BJ (cell line): ENCODE measurements at regions not wholly inside any gene's neighbourhood (a gene's known extent, or its start where the extent isn't known, plus 50 kb on each side); places are given as distances from the start of the nearest gene placed in this dataset.

Experiments used
- CTCF ChIA-PET: fragments of 350-600 bp; formaldehyde crosslinking; extraction: SDS; loops from one replicate; lab custom pipeline; 2021; ENCODE audit warnings: antibody characterized with exemption, inconsistent platforms; lab: Yijun Ruan, JAX
- POLR2A ChIA-PET: fragments of 300-600 bp; sonication (Branson Sonifier 250); formaldehyde crosslinking; extraction: SDS; loops from one replicate; lab custom pipeline; 2021; ENCODE audit warnings: antibody characterized with exemption; lab: Charles Lee
- DNase-seq: peaks from one replicate; pipeline ENCODE4 v3.0.0-alpha.2; 2011; ENCODE audit warnings: low read depth
- H3K27me3 ChIP-seq: 2 replicates; pipeline ENCODE4 v1.6.0; 2011; ENCODE audit warnings: low read length; ENCODE audit not compliant: control insufficient read depth, insufficient read depth
- H3K36me3 ChIP-seq: 2 replicates; pipeline ENCODE4 v1.5.1; 2011; ENCODE audit warnings: low read length; ENCODE audit not compliant: control insufficient read depth, insufficient read depth
- H3K4me3 ChIP-seq: 2 replicates; pipeline ENCODE4 v1.5.1; 2011; ENCODE audit warnings: low read depth, mild to moderate bottlenecking, control low read depth, low read length
- CTCF ChIP-seq: IDR thresholded peaks from 2 replicates; pipeline ENCODE4 v1.5.1; 2011; ENCODE audit warnings: low read depth, mild to moderate bottlenecking, control low read depth, inconsistent platforms, low read length, moderate library complexity; ENCODE audit not compliant: insufficient read depth

GRCh38 chrX:128664211-128664610 is 612.0 kb upstream of the ACTRT1 start:
- ChIA-PET CTCF (no interaction called here), POLR2A (no interaction called here)
- H3K36me3 ChIP-seq, result no peaks in the 10 kb centered on the region
- DNase-seq, result no peak
- no peak overlapping the region for H3K4me3 ChIP-seq
- no peaks in the 10 kb centered on the region for H3K27me3 ChIP-seq
- no peak for TF ChIP-seq CTCF

- POLR2A ChIA-PET, result no interaction called here
- no peak for TF ChIP-seq CTCF
- CTCF ChIA-PET, result no interaction called here
- H3K36me3 ChIP-seq, result no peaks in the 10 kb centered on the region
- no peaks in the 10 kb centered on the region for H3K27me3 ChIP-seq
- no peak for DNase-seq
- H3K4me3 ChIP-seq, result no peak overlapping the region
These were observed 601.4 kb upstream of the ACTRT1 start for GRCh38 chrX:128653524-128654060.

- no peak for DNase-seq
- POLR2A ChIA-PET, result no interaction called here
- no peak overlapping the region for H3K4me3 ChIP-seq
- CTCF ChIA-PET, result interaction anchor here (0.6 kb wide), 1 partner anchor 22 kb away, joined by 3 read pairs; no protein-coding TSS in a partner anchor
- no peaks in the 10 kb centered on the region for H3K27me3 ChIP-seq
- no peak for TF ChIP-seq CTCF
- no peaks in the 10 kb centered on the region for H3K36me3 ChIP-seq
These were observed 598.1 kb upstream of the ACTRT1 start for GRCh38 chrX:128650326-128650725.

GRCh38 chrX:128634754-128635153 is 582.6 kb upstream of the ACTRT1 start:
- no peaks in the 10 kb centered on the region for H3K36me3 ChIP-seq
- no peak overlapping the region for H3K4me3 ChIP-seq
- ChIA-PET POLR2A (no interaction called here), CTCF (no interaction called here)
- TF ChIP-seq CTCF, result no peak
- no peaks in the 10 kb centered on the region for H3K27me3 ChIP-seq
- no peak for DNase-seq

- Histone ChIP-seq H3K27me3 (no peaks in the 10 kb centered on the region), H3K36me3 (no peaks in the 10 kb centered on the region)
- no peak for DNase-seq
These were observed 571.2 kb upstream of the ACTRT1 start for GRCh38 chrX:128623361-128623760.

More at GRCh38 chrX:128623361-128623760, 571.2 kb upstream of the ACTRT1 start:
- POLR2A ChIA-PET, result no interaction called here
- no peak for TF ChIP-seq CTCF
- no peak overlapping the region for H3K4me3 ChIP-seq
- CTCF ChIA-PET, result no interaction called here
